ENCODE measurements at regions not wholly inside any gene's neighbourhood (a gene's known extent, or its start where the extent isn't known, plus 50 kb on each side); places are given as distances from the start of the nearest gene placed in this dataset.

- DNase-seq (ENCODE audit: low read depth in 2 of 2): no peak
These were observed 301.8 kb upstream of the RAG2 start for GRCh38 chr11:36899800-36900199.

DNA sequence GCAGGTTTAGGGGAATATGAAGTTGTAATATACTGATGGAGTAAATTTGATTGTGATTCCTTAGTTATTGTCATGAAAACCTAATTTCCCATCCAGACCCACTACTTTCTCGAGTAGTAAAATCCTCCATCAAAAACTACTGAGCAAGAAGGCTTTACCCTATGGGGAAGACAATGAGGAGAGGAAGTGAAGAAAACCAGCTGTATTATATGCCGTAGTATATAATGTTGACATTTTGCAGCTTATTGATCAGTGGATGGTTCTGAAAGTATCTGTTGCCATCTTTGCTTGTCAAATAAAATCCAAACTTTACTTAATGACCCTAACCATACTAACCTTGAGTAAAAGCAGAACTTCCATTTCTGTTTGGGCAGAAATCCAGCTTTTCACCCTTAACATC lies 292.8 kb upstream of the RAG2 start:
- DNase-seq (ENCODE audit: low read depth in 2 of 2): no peak

DNA sequence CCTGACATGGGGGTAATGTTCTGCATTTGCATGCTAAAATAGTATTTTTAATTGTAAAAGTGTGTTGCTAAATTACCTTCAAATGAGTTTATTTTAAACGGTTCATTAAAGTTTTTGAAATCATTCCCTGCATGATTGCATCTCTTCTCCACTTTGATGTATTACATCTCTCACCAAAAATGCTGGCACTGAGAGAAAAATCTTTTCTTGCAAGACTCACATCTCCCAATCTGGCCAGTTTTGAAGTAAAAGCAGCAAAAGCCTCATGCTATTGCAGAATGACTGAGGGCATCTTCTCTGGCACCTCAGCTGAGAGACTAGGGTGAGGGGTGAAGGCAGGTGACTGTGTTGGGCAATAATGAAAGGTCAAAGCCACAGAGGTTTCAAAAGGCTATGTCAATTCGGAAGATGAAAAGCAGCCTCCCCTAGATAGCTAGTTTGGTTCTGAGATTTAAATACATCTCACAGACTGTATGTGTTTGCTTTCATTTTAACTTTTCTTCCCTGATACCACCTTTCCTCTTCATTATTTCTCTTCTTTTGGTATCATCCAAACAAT lies 292.2 kb upstream of the RAG2 start:
- no peak for DNase-seq (ENCODE audit: low read depth in 2 of 2)

GRCh38 chr11:36885154-36885553 lies 287.1 kb upstream of the RAG2 start:
- no peak for DNase-seq (ENCODE audit: low read depth in 2 of 2)

GRCh38 chr11:36878737-36879136 lies 280.7 kb upstream of the RAG2 start:
- no peak for DNase-seq (ENCODE audit: low read depth in 2 of 2)

DNA sequence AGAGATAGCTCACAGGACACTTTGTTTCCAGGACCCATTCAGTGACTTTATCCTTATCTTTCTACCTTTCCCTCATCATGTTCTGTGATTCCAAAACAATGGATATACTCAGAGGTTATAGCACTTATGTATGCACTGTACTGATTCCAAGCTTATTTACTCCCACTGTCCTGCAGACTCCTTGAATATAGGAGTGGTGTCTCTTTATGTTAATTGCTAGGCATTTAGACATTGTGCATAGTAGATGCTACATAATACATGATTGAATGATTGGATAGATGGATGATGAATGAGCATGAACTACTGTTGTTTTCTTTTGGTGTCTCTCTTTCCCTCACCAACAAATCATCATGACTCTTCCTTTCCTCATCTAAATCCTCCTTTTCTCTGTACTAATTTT lies 279.1 kb upstream of the RAG2 start:
- DNase-seq (ENCODE audit: low read depth in 2 of 2): no peak

- DNase-seq (ENCODE audit: low read depth in 2 of 2): no peak
These were observed 278.2 kb upstream of the RAG2 start for GRCh38 chr11:36876266-36876665.

GRCh38 chr11:36874291-36874690 lies 276.3 kb upstream of the RAG2 start:
- no peak for DNase-seq (ENCODE audit: low read depth in 2 of 2)

GRCh38 chr11:36870361-36870760 lies 272.3 kb upstream of the RAG2 start:
- no peak for DNase-seq (ENCODE audit: low read depth in 2 of 2)

GRCh38 chr11:36868380-36868779 lies 270.3 kb upstream of the RAG2 start:
- no peak for DNase-seq (ENCODE audit: low read depth in 2 of 2)

DNA sequence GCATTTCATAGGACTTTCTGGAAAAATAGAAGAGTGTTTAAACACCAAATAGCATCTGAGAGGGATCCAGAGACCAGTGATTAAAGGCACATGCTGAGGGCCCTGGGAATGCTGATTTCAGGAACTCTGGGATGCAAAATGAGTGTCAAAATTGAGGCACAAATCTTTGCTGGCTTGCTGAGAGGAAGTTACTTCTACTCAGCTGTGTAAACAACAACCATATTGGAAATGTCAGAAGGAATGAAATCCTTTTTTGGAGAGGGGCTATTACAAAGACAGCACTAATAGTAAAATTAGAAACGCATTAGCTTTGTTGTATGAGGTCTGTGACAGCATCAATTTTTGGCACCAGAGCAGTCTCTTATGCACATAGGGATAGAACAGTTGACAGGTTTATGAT lies 267.8 kb upstream of the RAG2 start:
- no peak for DNase-seq (ENCODE audit: low read depth in 2 of 2)

GRCh38 chr11:36854875-36855274 lies 256.8 kb upstream of the RAG2 start:
- DNase-seq (ENCODE audit: low read depth in 2 of 2): no peak

GRCh38 chr11:36848660-36849059 lies 250.6 kb upstream of the RAG2 start:
- DNase-seq (ENCODE audit: low read depth in 2 of 2): no peak

DNA sequence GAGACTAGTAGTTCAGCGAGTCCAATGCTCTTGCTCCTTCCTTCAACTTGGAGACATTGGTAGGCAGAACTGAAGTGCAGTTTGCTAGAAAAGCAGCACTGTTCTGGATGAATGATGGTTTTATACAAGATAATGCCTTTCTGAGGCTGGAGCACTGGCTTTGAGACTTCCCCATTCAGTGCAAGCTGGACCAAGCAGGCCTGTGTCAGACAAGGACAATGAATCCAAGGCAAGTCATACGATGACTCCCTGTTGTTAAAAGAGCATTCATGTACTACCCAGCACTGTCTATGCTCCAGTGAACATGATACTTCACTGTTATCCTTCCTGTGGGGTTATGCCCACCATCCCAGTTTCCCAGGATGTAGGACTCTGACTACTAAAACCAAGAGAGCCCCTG lies 242.3 kb upstream of the RAG2 start:
- DNase-seq (ENCODE audit: low read depth in 2 of 2): no peak

DNA sequence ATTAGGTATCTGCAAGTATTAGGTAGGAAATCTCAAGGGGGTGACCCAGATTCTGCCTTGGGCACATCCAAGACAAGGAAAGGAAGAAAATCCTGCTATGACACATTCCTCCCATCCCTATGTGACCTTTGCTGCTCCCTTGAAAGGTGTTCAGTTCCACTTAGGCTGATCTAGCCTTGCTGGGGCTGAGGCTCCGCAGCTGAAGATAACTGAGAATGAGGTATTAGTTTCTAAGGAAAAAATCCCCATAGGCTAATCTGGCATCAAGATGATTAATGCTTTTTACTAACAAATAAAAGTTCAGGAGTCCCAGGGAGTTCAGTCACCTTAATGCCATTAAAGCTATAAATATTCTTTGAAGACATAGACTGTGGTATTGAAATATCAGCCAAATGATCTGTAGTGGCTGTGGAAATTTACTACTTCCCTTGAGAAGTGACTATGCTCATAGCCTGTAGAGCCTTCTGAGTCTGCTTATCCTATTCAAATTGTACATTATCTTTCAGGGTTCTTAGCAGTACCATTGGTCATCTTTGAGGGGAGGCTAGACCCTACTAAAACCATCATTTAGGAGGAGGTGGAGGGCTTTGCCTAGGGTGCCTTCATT lies 239.9 kb upstream of the RAG2 start:
- no peak for DNase-seq (ENCODE audit: low read depth in 2 of 2)

GRCh38 chr11:36825251-36825650 lies 227.2 kb upstream of the RAG2 start:
- DNase-seq (ENCODE audit: low read depth in 2 of 2): no peak

DNA sequence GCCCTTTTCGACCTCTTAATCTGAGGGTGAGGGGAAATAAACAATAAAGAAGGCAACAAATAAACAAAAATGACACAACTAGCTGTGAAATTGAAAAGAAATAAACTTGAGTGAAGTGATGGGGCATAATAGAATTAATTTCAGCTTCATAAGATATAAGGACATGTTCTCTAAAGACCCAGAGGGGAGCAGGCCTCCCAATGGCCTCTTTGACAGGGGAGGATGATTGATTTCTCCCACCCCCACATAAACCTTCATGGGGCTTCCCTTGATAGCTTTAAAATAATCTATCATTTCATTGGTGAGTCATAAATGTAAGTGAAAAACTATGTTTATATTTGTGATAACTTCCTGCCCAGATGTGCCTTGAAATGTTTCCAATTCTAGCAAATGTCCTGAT lies 226.3 kb upstream of the RAG2 start:
- no peak for DNase-seq (ENCODE audit: low read depth in 2 of 2)

DNA sequence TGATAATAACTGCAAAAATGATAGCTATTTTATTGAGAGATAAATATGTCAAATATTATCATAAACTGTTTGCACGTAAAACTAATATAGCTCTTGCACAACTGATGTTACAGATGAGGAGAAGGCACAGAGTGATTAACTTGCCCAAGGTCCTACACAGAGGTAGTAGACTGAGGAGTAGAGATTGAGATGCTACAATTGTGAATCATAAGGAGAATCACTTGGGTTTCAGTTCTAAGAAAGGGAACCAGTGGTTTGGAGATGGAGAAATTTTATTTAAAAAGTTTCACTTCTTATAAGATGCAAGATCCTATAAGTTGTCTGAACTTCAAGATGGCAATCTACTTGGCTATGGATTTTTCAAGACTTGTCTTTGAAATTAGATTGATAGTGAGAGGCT lies 224.8 kb upstream of the RAG2 start:
- no peak for DNase-seq (ENCODE audit: low read depth in 2 of 2)

GRCh38 chr11:36818410-36818809 lies 220.4 kb upstream of the RAG2 start:
- no peak for DNase-seq (ENCODE audit: low read depth in 2 of 2)

GRCh38 chr11:36817336-36817965 lies 219.4 kb upstream of the RAG2 start:
- no peak for DNase-seq (ENCODE audit: low read depth in 2 of 2)

- DNase-seq (ENCODE audit: low read depth in 2 of 2): no peak
These were observed 211.3 kb upstream of the RAG2 start for GRCh38 chr11:36809303-36809702.

GRCh38 chr11:36807871-36808270 lies 209.8 kb upstream of the RAG2 start:
- DNase-seq (ENCODE audit: low read depth in 2 of 2): no peak

DNA sequence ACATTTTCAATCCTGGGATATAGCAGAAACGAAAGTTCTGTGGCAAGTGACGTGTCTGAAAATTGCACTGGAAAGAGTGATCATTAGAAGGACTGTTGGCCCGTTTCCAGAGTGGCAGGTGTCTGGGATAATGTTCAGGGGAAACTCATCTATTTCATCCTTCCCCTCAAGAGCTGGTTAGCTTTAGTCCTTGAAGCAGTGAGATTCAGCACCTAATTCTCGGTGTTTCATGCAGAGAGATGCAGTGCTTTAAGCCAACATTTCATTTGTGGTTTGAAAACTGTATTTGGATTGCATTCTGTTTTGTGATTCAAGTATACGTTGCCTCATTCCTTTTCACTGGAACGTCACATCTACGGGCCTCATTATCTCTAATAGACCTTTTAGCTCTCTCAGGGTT lies 205.0 kb upstream of the RAG2 start:
- DNase-seq (ENCODE audit: low read depth in 2 of 2): no peak
